ENCODE measurements at regions not wholly inside any gene's neighbourhood (a gene's known extent, or its start where the extent isn't known, plus 50 kb on each side); places are given as distances from the start of the nearest gene placed in this dataset.

DNA sequence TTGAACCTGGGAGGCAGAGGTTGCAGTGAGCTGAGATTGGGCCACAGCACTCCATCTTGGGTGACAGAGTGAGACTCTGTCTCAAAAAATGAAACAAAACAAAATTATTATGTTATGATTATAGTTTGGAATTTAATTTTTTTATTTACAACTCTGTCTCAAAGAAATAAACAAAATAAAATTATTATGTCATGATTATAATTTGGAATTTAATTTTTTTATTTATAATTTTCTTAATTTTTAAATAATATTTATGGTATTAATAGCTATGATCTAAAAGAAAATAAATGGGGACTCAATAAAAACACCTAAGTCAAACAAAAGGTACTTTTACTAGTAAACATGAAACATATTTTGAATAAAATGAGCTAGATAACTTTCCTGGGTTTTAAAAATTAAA, 994.8 kb upstream of the GHITM start:
- no peak for DNase-seq (ENCODE audit: extremely low spot score)
- Histone ChIP-seq H3K4me1 (no peaks in the 10 kb centered on the region), H3K27me3 (no peaks in the 10 kb centered on the region), H3K27ac (replicated peaks in 1 of 4) (no peak overlapping the region), H3K36me3 (no peaks in the 10 kb centered on the region), H3K9me3 (no peaks in the 10 kb centered on the region), H3K4me3 (no peak overlapping the region)
- TF ChIP-seq CTCF (IDR thresholded peaks at IDR 0.05) (no peak), EP300 (IDR thresholded peaks at IDR 0.05) (no peak), POLR2AphosphoS5 (IDR thresholded peaks at IDR 0.05) (no peak), POLR2A (IDR thresholded peaks at IDR 0.05; ENCODE audit: low read depth) (no peak)
- intact Hi-C loops (cut with DNase I): no loop called here

GRCh38 chr10:83153714-83154113, 985.6 kb upstream of the GHITM start:
- Histone ChIP-seq H3K27me3 (no peaks in the 10 kb centered on the region), H3K36me3 (no peaks in the 10 kb centered on the region), H3K9me3 (no peaks in the 10 kb centered on the region), H3K4me3 (no peak overlapping the region), H3K27ac (replicated peaks in 1 of 4) (no peak overlapping the region), H3K4me1 (no peaks in the 10 kb centered on the region)
- WGBS: 84% methylated on average over 10 of the region's 10 CpGs
- TF ChIP-seq CTCF (IDR thresholded peaks at IDR 0.05): no peak
- TF ChIP-seq POLR2AphosphoS5 (IDR thresholded peaks at IDR 0.05): no peak
- TF ChIP-seq EP300 (IDR thresholded peaks at IDR 0.05): no peak
- no peak for TF ChIP-seq POLR2A (IDR thresholded peaks at IDR 0.05; ENCODE audit: low read depth)
- intact Hi-C loops (cut with DNase I): no loop called here
- no peak for DNase-seq (ENCODE audit: extremely low spot score)

- intact Hi-C loops (cut with DNase I): no loop called here
- Histone ChIP-seq H3K4me3 (no peak overlapping the region), H3K36me3 (no peaks in the 10 kb centered on the region), H3K27ac (replicated peaks in 1 of 4) (no peak overlapping the region), H3K27me3 (peaks cover 0 to 4% (median 0%) of the 10 kb centered on the region in 4 donors), H3K4me1 (no peaks in the 10 kb centered on the region), H3K9me3 (no peaks in the 10 kb centered on the region)
- TF ChIP-seq POLR2A (IDR thresholded peaks at IDR 0.05; ENCODE audit: low read depth): no peak
- TF ChIP-seq CTCF (IDR thresholded peaks at IDR 0.05): no peak
- no peak for TF ChIP-seq POLR2AphosphoS5 (IDR thresholded peaks at IDR 0.05)
- no peak for TF ChIP-seq EP300 (IDR thresholded peaks at IDR 0.05)
- WGBS: 39% methylated on average over 3 of the region's 3 CpGs
- no peak for DNase-seq (ENCODE audit: extremely low spot score)
These were observed 975.2 kb upstream of the GHITM start for GRCh38 chr10:83164156-83164555.

DNA sequence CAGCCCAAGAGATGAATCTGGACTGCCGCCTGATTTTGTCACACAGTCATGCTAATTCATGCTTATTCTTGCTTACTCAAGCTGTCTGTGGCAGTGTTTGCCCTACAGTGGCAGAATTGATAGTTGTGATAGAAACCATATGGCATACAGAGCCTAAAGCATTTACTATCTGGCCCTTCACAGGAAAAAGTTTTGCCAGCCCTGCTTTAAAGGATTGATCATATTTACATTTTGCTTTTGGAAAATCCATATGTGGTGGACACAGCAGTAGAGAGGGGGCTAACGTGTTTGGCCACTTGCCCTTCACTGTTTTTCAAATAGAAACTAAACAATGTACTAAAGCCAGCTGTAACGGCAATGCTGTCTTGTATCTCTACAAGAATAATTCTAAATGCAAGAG, 974.0 kb upstream of the GHITM start:
- no peak overlapping the region for H3K27ac ChIP-seq (replicated peaks in 1 of 4)
- peaks cover 0 to 4% (median 0%) of the 10 kb centered on the region in 4 donors for H3K27me3 ChIP-seq
- H3K36me3 ChIP-seq: no peaks in the 10 kb centered on the region
- no peak for DNase-seq (ENCODE audit: extremely low spot score)
- WGBS: 26% methylated on average over 3 of the region's 3 CpGs
- intact Hi-C loops (cut with DNase I): no loop called here
- H3K9me3 ChIP-seq: no peaks in the 10 kb centered on the region
- no peaks in the 10 kb centered on the region for H3K4me1 ChIP-seq
- H3K4me3 ChIP-seq: no peak overlapping the region
- TF ChIP-seq POLR2AphosphoS5 (IDR thresholded peaks at IDR 0.05): no peak
- TF ChIP-seq POLR2A (IDR thresholded peaks at IDR 0.05; ENCODE audit: low read depth): no peak
- no peak for TF ChIP-seq EP300 (IDR thresholded peaks at IDR 0.05)
- TF ChIP-seq CTCF (IDR thresholded peaks at IDR 0.05): no peak

- Histone ChIP-seq H3K27ac (replicated peaks in 1 of 4) (no peak overlapping the region), H3K36me3 (no peaks in the 10 kb centered on the region), H3K27me3 (peaks cover 0 to 4% (median 0%) of the 10 kb centered on the region in 4 donors), H3K4me1 (no peaks in the 10 kb centered on the region), H3K4me3 (no peak overlapping the region), H3K9me3 (no peaks in the 10 kb centered on the region)
- TF ChIP-seq EP300 (IDR thresholded peaks at IDR 0.05): no peak
- no peak for TF ChIP-seq CTCF (IDR thresholded peaks at IDR 0.05)
- TF ChIP-seq POLR2A (IDR thresholded peaks at IDR 0.05; ENCODE audit: low read depth): no peak
- no peak for TF ChIP-seq POLR2AphosphoS5 (IDR thresholded peaks at IDR 0.05)
- no peak for DNase-seq (ENCODE audit: extremely low spot score)
- intact Hi-C loops (cut with DNase I): no loop called here
- 56% methylated on average over 5 of the region's 5 CpGs for WGBS
These were observed 973.0 kb upstream of the GHITM start for GRCh38 chr10:83166344-83166743.
